Loucy (cell line): ENCODE measurements at regions not wholly inside any gene's neighbourhood (a gene's known extent, or its start where the extent isn't known, plus 50 kb on each side); places are given as distances from the start of the nearest gene placed in this dataset.

Source experiments
- EZH2phosphoT487 ChIP-seq: fragments of 200-600 bp; IDR thresholded peaks from 2 replicates; pipeline ENCODE4 v1.6.1; 2018; ENCODE audit warnings: antibody characterized with exemption, mild to moderate bottlenecking, moderate library complexity, borderline replicate concordance
- TF ChIP-seq, protein P1 (sequence below): fragments of 200-600 bp; sonication (generic); conservative IDR thresholded peaks from 2 replicates; pipeline ENCODE4 v1.5.1; 2014; ENCODE audit warnings: mild to moderate bottlenecking, antibody characterized with exemption, low read length

DNA sequence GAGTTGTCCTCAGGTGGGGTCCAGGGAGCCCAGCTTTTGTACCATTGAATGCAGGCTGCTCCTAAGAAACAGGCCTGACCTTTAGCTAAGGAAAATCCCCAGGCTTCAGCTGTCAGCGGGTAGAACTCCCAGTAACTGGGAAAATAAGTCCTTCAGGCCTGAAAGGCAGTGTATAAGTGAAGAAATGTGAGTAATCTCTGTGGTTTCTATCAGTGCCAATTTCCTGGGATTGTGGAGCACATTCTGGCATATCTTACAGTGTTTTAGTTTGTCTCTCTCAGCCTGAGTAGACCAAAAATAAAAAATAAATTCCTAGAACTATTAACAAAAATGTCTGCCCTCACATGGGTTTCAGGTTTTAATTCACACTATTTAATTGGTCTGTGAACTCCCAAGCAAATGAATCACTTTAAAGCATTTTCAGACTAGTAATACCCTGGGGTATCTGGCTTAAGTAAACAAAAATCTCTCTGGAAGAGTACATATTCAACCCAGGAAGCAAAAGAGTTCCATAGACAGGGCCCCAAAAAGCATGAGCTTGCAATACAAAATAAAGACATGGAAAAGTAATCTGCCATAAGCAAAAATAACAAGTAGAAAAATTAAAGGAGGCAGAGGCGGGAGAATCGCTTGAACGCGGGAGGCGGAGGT lies 566.2 kb upstream of the NOX3 start:
- TF ChIP-seq EZH2phosphoT487, result no peak
- TF ChIP-seq, protein P1, sequence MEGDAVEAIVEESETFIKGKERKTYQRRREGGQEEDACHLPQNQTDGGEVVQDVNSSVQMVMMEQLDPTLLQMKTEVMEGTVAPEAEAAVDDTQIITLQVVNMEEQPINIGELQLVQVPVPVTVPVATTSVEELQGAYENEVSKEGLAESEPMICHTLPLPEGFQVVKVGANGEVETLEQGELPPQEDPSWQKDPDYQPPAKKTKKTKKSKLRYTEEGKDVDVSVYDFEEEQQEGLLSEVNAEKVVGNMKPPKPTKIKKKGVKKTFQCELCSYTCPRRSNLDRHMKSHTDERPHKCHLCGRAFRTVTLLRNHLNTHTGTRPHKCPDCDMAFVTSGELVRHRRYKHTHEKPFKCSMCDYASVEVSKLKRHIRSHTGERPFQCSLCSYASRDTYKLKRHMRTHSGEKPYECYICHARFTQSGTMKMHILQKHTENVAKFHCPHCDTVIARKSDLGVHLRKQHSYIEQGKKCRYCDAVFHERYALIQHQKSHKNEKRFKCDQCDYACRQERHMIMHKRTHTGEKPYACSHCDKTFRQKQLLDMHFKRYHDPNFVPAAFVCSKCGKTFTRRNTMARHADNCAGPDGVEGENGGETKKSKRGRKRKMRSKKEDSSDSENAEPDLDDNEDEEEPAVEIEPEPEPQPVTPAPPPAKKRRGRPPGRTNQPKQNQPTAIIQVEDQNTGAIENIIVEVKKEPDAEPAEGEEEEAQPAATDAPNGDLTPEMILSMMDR, result no peak
